Neural cell (in vitro differentiated cells): ENCODE measurements at regions not wholly inside any gene's neighbourhood (a gene's known extent, or its start where the extent isn't known, plus 50 kb on each side); places are given as distances from the start of the nearest gene placed in this dataset.
A peak's percentile ranks its signal among the peaks of the same experiment; 100 is the strongest.

Experiments
- H2AFZ ChIP-seq: fragments of 200-600, 300-800 bp; sonication (generic), shearing (Covaris generic); 2 replicates; pipeline ENCODE4 v1.6.0; 2014; ENCODE audit warnings: low read depth, mild to moderate bottlenecking, antibody characterized with exemption, low read length, moderate library complexity
- H3F3A ChIP-seq: fragments of 200-600 bp; shearing (Covaris generic); 2 replicates; pipeline ENCODE4 v1.6.1; 2016; ENCODE audit warnings: mild to moderate bottlenecking, moderate library complexity, mixed read lengths, antibody characterized with exemption, low read length; ENCODE audit not compliant: insufficient read depth, poor library complexity, severe bottlenecking
- H3K27ac ChIP-seq: fragments of 200-600, 300-800 bp; sonication (generic), shearing (Covaris generic); 2 replicates; pipeline ENCODE4 v1.5.1; 2014; ENCODE audit warnings: mild to moderate bottlenecking, low read length, moderate library complexity
- H3K27me3 ChIP-seq: fragments of 300-800, 200-600 bp; sonication (generic), shearing (Covaris generic); 2 replicates; pipeline ENCODE4 v1.6.0; 2014; ENCODE audit warnings: mild to moderate bottlenecking, low read depth, low read length, moderate library complexity; ENCODE audit not compliant: insufficient read depth
- H3K36me3 ChIP-seq: fragments of 300-800, 200-600 bp; sonication (generic), shearing (Covaris generic); 2 replicates; pipeline ENCODE4 v1.5.1; 2014; ENCODE audit warnings: mild to moderate bottlenecking, antibody characterized with exemption, low read length, moderate library complexity; ENCODE audit not compliant: insufficient read depth
- H3K4me2 ChIP-seq: fragments of 300-800, 200-600 bp; sonication (generic), shearing (Covaris generic); 2 replicates; pipeline ENCODE4 v1.6.0; 2014; ENCODE audit warnings: mild to moderate bottlenecking, low read length
- H3K4me3 ChIP-seq: fragments of 300-800, 200-600 bp; sonication (generic), shearing (Covaris generic); 2 replicates; pipeline ENCODE4 v1.5.1; 2014; ENCODE audit warnings: mild to moderate bottlenecking, low read length, moderate library complexity
- H3K79me2 ChIP-seq: fragments of 200-600 bp; shearing (Covaris generic); replicated peaks from 2 replicates; pipeline ENCODE4 v1.6.0; 2014; ENCODE audit warnings: mild to moderate bottlenecking, low read length, moderate library complexity; ENCODE audit not compliant: insufficient read depth
- H3K9ac ChIP-seq: fragments of 300-800, 200-600 bp; sonication (generic), shearing (Covaris generic); 2 replicates; pipeline ENCODE4 v1.6.1; 2016; ENCODE audit warnings: mild to moderate bottlenecking, low read length, mixed read lengths
- H3K9me2 ChIP-seq: fragments of 200-600 bp; shearing (Covaris generic); 2 replicates; pipeline ENCODE4 v1.6.1; 2016; ENCODE audit warnings: mild to moderate bottlenecking, low read length, mixed read lengths; ENCODE audit not compliant: insufficient read depth
- H3K9me3 ChIP-seq: fragments of 200-600, 300-800 bp; sonication (generic), shearing (Covaris generic); 2 replicates; pipeline ENCODE4 v1.6.1; 2016; ENCODE audit warnings: mild to moderate bottlenecking, mixed run types, low read length, moderate library complexity, mixed read lengths
- H4K20me1 ChIP-seq: fragments of 200-600 bp; shearing (Covaris generic); 2 replicates; pipeline ENCODE4 v1.6.1; 2016; ENCODE audit warnings: mild to moderate bottlenecking, mixed run types; ENCODE audit not compliant: insufficient read depth
- CTCF ChIP-seq: fragments of 450-650 bp; IDR thresholded peaks from 2 replicates; pipeline ENCODE4 v1.5.1; 2014; ENCODE audit warnings: antibody characterized with exemption, mild to moderate bottlenecking, moderate library complexity; ENCODE audit not compliant: poor library complexity, severe bottlenecking
- EP300 ChIP-seq: fragments of 450-650 bp; conservative IDR thresholded peaks from 2 replicates; pipeline ENCODE4 v1.6.1; 2014; ENCODE audit warnings: antibody characterized with exemption, mild to moderate bottlenecking, moderate library complexity; ENCODE audit not compliant: poor library complexity, severe bottlenecking
- EZH2 ChIP-seq: fragments of 200-600, 300-800 bp; shearing (Covaris generic), sonication (generic); IDR thresholded peaks from 2 replicates; pipeline ENCODE4 v1.6.1; 2014; ENCODE audit warnings: antibody characterized with exemption, low read length, borderline replicate concordance, mild to moderate bottlenecking; ENCODE audit not compliant: insufficient read depth, poor library complexity, severe bottlenecking
- MXI1 ChIP-seq: fragments of 450-650 bp; conservative IDR thresholded peaks from 2 replicates; pipeline ENCODE4 v1.6.1; 2014; ENCODE audit warnings: antibody characterized with exemption, mild to moderate bottlenecking; ENCODE audit not compliant: poor library complexity, severe bottlenecking
- POLR2AphosphoS5 ChIP-seq: IDR thresholded peaks from 2 replicates; pipeline ENCODE4 v1.6.1; 2012
- RAD21 ChIP-seq: fragments of 450-650 bp; conservative IDR thresholded peaks from 2 replicates; pipeline ENCODE4 v1.6.1; 2014; ENCODE audit warnings: antibody characterized with exemption, mild to moderate bottlenecking, moderate library complexity
- REST ChIP-seq: IDR thresholded peaks from 2 replicates; pipeline ENCODE4 v1.6.1; 2012; ENCODE audit warnings: borderline replicate concordance
- SMC3 ChIP-seq: fragments of 450-650 bp; conservative IDR thresholded peaks from 2 replicates; pipeline ENCODE4 v1.6.1; 2014; ENCODE audit warnings: antibody characterized with exemption, mild to moderate bottlenecking, moderate library complexity; ENCODE audit not compliant: poor library complexity
- TAF1 ChIP-seq: IDR thresholded peaks from 2 replicates; pipeline ENCODE4 v1.6.1; 2012; ENCODE audit warnings: low read depth

DNA sequence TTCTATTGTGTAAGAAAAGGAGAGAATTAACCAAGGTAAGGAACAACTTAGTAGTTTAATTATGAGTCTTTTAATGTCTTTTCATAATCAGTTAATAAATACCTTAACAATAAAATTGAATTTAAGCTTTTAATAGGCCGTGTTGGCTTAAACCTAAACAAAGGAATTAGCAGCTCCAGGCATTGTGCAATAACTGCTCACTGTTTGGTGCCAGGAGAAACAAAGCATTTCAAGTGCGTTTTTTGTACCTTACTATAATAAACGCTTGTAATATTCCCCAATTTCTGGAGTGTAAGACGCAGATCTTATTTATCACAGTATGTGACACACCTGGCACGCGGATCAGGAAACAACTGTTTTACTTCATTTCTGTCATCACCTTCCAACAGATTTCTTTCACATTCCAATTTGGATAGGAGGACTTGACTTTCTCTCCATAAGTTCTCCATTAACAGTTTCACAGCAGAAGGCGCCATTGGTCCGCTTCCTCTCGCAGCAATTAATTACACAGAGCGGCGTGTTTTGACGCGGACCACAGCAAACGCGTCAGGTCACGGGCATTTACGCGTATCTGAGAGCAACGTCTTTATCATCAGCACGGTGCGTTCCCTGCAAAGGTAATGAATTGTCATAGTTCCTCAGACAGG, 335.8 kb upstream of the NT5E start:
- Histone ChIP-seq H3F3A (peaks cover 9% of the 10 kb centered on the region), H3K79me2 (no peaks in the 10 kb centered on the region), H3K4me2 (no peak overlapping the region), H3K36me3 (no peaks in the 10 kb centered on the region), H3K9me2 (no peaks in the 10 kb centered on the region), H2AFZ (no peak overlapping the region), H3K9me3 (no peaks in the 10 kb centered on the region), H3K27me3 (no peaks in the 10 kb centered on the region), H3K9ac (no peak overlapping the region), H3K27ac (no peak overlapping the region), H4K20me1 (no peaks in the 10 kb centered on the region), H3K4me3 (peak overlapping the region; percentile 56)
- TF ChIP-seq CTCF (no peak), POLR2AphosphoS5 (peak; percentile 74), SMC3 (no peak), EP300 (peak; percentile 91)

GRCh38 chr6:85112540-85112939, 337.3 kb upstream of the NT5E start:
- Histone ChIP-seq H2AFZ (no peak overlapping the region), H4K20me1 (no peaks in the 10 kb centered on the region), H3K4me3 (no peak overlapping the region), H3F3A (peaks cover 9% of the 10 kb centered on the region), H3K27ac (no peak overlapping the region), H3K9me3 (no peaks in the 10 kb centered on the region), H3K27me3 (no peaks in the 10 kb centered on the region), H3K79me2 (no peaks in the 10 kb centered on the region), H3K9me2 (no peaks in the 10 kb centered on the region), H3K36me3 (no peaks in the 10 kb centered on the region), H3K4me2 (no peak overlapping the region), H3K9ac (no peak overlapping the region)
- TF ChIP-seq REST (no peak), EP300 (no peak), TAF1 (no peak), SMC3 (no peak), MXI1 (no peak), RAD21 (no peak), EZH2 (no peak), POLR2AphosphoS5 (no peak), CTCF (no peak)
